OCI-LY3 (cell line): ENCODE measurements at regions not wholly inside any gene's neighbourhood (a gene's known extent, or its start where the extent isn't known, plus 50 kb on each side); places are given as distances from the start of the nearest gene placed in this dataset.

Experiments used
- CTCF ChIP-seq: fragments of 200-600, 300-600 bp; sonication (generic); IDR thresholded peaks from 2 replicates; pipeline ENCODE4 v1.5.1; 2014; ENCODE audit warnings: antibody characterized with exemption, low read length, low read depth
- EZH2phosphoT487 ChIP-seq: fragments of 200-600 bp; shearing (Covaris generic); IDR thresholded peaks from 2 replicates; pipeline ENCODE4 v1.6.1; 2018; ENCODE audit warnings: antibody characterized with exemption, mixed run types, low read depth

DNA sequence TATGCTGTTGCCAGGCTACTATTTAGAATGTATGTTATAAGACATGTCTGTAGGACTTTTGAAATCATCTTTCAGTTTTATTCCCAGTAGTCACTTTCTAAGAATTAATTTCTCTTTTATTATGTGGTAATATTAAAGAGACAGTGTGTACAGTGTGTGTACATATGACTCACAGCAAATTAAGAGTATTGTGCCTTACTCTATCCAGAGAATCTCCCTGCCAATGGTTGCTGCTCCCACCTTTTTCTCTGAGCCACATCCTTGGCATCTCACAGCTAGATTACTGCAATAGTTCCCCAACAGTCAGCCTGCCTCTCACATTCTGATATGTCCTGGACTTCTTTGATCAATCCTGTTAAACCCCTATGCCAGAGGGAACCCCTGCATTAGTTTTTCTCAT lies 114.5 kb downstream of the ANXA5 start:
- TF ChIP-seq CTCF = no peak
- no peak for TF ChIP-seq EZH2phosphoT487
